NCI-H1417 treated with DMSO at 0.1 percent for 48 hours (cell line): ENCODE measurements at regions not wholly inside any gene's neighbourhood (a gene's known extent, or its start where the extent isn't known, plus 50 kb on each side); places are given as distances from the start of the nearest gene placed in this dataset.
"Not testable (repeated sequence)": the region's sequence is repeated elsewhere in the genome, so short reads cannot be mapped to it uniquely, and the experiment has no call there.

Experiments
- DNase-seq: peaks from one replicate; lab custom pipeline; 2025; lab: John Stamatoyannopoulos, UW

DNA sequence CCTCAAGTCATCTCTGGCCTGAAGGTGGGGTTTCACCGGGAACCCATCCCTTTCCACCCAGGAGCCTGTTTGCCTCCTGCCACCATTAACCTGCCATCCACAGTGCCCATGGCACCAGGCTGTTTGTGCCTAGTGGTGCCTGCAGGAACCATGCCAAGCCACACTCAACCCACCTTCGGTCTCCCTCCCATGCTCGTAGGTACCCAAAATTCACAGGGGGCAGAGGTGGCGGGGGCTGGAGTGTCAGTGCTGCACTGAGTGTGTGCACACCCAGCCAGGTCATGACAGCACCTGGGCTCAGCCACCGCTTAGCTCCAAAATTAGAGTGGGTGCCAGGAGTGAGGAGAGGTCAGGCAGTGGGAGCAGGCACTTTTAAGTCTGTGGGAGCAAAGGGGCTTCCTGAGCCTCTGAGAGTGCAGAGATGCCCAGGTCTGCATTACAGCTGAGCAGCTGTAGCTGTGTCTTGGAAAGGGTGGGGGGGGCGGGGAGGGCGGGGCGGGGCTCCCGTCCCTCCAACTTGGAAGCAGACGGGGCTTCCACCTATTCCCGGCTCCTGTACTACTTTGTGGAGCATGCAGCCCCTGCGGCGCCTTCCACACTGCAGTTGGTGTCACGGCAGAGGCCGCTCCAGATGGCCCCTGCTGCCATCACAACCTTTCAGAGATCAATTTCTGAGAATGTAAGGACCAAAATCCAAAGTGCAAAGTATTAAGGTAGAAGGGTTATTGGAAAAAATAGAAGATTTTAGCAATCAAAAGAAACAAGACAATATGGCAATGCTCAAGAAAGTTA, 2396.8 kb upstream of the C9orf72 start:
- DNase-seq, result no peak

DNA sequence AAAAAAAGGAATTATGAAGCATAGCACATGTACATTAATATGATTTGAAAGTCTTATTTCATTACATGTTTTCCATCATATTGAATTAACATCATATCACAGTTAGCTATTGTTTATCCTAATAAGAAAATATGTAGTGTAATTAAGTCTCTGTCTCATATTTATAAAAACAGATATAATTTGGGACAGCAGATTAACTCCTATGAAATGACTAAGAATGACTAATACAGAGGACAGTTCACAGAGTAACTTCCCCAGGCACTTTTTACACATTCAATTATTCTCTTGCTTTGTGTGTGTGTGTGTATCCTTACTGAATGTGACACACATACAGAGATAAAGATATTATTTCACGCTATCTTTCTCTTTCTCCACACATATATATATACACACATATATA, 2400.9 kb upstream of the C9orf72 start:
- no peak for DNase-seq

DNA sequence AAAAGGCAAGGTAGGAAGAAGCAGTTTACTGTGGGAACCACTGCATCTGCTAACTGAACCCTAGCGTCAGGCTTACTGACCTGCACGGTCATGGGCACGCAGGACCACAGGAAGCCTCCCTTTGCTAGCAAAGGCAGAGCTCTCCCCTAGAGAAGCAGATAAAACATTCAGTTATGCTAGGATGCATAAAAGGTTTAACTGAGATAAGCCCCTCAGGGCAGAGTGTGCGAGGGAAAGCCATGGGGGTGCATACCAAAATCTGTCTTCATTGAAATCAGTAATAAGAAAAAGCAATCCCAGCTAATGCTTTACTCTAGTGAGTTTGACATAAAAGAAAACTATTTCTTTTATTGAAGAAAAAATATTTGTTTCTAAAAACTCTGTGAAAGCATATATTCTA, 2403.7 kb upstream of the C9orf72 start:
- DNase-seq, result no peak

DNA sequence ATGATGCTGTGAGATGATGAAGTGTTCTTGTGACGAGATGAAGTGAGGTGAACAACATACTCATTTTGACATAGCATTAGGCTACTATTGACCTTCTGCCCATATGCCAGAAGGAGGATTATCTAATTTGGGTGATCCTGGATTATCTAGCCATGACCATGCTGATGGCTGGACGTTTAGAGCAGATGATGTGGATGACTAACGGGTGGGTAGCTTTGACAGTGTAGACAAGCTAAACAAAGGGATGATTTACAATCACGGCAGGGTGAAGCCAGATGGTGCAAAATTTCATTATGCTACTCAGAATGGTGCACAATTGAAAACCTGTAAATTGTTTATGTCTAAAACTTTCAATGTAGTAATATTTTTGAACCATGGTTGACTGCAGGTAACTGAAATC, 2403.4 kb upstream of the ACO1 start:
- DNase-seq, result no peak

DNA sequence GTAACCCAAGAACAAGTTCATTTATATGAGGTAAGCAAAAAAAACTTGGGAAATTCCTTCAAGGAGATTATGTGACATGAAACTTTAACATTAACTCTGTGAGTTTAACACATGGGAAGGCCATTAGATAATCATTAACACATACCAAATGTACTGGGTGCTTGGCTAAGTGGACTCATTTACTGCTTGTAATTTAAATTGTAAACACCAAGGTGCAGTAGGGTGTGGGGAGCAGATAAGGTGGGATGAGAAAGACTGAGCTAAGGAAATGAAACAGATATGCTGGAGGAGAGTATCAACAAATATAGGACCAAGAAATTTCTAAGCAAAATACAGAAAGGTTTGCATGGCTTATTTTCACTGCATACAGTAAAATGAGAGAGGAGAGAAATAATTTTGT, 2384.8 kb upstream of the ACO1 start:
- DNase-seq, result no peak

DNA sequence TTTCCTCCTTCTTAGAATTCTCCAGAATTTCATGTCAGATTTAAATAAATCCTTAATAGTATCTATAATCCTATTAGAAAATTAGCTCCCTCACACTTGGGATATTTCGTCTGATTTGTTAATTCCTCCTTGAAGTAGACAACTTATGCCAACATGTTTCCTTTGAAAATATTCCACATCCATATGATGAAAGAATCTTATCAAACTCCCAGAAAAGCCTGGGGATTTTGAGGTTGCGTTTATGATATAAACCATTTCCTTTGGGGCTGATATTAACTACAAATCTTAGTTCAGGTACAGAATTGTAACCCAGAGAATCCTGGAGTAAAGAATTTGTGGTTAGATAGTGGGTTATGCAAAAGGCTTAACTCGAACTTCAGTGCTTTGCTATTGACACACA, 2373.8 kb upstream of the ACO1 start:
- DNase-seq, result no peak

DNA sequence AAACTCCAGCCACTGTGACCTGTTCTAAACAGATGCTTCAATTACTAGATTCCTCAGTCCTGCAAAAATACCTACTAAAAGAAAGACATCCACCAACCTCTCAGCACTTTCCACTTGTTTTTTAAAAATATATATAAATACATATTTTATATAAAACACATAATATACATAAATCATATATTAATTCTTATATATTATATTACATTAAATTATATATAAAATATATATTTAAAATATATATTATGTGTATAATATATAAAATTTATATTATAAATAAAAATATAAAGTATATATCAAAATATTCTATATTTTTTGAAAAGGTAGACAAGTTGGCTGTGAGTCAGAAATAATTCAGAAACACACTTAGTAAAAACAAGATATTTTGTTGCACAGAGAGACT, 2371.8 kb upstream of the ACO1 start:
- no peak for DNase-seq

DNA sequence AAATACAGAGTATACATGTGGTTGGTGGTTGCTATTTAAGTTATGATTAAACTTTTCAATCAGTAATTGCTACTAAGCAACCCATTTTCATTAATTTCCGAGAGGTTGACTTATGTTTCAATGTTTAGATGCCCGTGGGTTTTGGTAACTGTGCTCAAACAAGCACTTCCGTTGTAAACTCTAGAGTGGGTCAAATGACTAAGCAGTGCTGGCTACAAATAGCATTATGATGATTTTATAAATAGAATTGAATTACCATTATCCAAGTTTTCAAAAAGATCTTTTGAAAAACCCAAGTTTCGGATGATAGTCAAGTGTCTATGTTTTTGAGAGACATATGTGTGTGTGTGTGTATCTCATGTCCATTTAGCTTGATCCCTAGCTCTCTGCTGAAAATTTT, 2369.4 kb upstream of the ACO1 start:
- no peak for DNase-seq

DNA sequence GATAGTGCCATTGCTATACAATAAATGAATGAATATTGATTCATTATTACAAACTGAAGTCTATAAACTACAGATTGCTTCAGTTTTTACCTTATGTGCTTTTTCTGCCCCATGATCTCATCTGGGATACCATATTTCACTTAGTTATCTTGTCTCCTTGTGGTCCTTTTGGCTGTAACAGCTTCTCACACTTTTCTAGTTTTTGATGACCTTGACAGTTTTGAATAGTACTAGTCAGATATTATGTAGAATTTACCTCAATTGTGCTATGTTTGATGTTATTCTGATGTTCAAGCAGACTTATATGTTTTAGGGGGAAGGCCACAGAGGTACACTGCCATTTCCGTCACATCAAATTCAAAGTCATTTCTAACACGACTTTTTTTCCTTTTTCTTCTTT, 2364.3 kb upstream of the ACO1 start:
- DNase-seq, result no peak

DNA sequence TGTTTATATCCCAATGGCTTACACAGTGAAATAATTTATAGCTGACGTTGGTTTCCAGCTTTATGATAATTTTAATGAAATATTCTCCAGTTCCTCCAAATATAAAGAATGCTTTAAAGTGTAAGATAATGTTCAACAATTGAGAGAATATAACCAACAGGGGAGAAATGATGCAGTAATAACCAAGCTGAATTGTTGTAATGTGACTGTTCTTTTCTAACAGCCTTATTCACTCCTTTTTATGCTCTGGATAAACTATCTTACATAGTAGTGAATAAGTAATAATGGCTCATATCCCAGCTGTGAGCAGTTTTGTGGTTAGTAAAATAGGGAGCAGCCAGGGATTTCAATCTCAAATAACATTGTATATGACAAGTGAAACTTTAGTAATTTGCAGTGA, 2348.7 kb upstream of the ACO1 start:
- DNase-seq, result no peak

DNA sequence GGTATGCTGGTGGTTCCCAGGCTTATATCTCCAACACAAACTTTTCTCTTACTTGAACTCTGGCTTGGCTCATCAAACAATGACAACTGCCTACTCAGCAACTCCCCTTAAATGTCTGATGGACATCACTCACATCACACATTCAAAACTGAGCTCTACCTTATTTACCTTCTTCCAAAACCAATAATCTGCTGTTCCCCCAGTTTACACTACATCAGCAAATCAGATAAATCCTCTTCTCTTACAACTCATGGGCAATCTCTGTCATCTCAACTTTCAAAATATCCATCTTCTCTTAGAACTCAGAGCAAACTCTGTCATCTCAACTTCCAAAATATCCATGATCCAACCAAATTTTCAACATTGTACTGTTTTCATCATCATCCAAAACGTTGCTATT, 2347.9 kb upstream of the ACO1 start:
- DNase-seq, result no peak

DNA sequence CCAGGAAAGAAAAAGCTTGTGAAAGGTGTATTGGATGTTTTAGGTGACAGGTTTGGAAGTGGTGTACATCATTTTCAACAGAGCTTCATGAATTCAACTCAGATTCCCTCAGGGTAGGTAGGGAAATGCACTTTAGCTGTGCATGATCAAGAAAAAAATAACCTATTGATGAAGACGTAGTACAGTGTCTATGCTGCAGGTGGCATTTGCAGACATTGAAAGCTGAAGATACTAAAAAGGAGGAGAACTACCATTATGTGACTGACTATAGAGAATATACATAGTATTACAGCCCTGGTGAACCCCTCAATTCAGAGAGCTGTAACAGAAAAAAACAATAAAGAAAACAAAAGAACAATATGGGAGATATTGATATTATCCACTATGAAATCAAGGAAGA, 2344.7 kb upstream of the ACO1 start:
- no peak for DNase-seq

DNA sequence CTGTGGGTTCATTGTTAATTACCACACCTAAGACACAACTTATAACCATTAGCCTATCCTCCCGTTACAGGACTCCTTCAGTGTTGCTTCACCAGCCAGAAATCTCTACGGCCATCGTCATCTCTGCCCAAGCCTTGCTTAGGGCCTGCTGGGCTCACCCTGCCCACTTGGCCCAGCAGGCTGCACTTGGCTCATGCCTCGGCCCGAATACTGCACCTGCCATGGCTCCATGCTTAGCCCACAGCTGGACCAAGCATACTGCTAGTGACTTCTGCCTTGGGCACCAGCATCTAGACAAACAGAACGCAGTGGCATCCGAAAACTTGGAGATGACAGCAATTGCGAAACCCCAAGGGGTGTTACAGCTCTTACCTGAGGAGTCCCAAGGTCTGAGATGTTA, 2336.0 kb upstream of the ACO1 start:
- no peak for DNase-seq

DNA sequence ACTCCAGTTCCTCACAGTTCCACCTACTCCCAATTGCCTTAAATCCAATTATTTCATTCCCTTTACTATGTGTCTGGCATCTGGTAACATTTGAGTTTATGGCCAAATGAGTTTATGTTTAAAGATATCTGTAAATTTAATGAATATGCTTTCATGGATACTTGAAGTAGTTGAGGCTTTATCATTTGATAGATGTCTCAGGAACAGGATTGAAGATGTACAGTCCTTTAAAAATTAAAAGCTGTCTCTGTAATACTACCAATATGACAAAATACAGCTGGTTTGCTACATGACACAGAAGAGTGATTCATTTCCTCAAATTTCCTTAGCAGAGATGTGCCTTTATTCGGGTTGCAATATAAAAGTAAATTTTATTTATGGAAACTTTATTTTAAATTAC, 2326.0 kb upstream of the ACO1 start:
- no peak for DNase-seq

DNA sequence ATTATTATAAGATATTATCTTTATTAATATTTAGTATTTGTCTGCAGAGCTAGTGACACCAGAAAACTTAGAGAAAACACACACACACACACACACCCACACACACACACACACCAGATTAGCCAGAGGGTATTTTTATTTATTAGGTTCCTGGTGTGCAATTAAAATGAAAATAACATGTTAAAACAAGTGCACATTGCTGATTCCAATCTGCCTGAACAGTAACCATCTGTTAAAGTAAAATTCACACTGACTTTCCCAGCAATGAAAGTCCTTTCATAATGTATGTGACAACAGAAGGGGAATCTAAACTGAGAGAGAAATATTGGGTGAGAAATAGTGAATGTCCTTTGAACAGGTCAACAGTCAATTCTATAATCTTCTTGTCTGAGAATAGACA, 2323.5 kb upstream of the ACO1 start:
- no peak for DNase-seq

DNA sequence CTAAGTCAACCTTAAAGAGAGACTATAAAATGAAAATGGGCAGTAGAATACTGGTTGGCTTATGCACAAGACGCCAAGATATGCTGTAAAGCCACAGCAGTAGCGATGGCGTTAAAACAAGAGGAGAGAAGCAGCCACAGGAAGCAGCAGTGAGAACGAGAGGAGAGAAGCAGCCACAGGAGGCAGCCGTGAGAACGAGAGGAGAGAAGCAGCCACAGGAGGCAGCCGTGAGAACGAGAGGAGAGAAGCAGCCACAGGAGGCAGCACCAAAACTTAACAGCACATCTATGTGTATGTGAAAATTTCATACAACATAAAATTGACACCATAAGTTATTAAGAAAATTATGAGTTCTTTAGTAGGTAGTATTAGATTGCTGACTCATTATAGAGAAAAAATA, 2318.6 kb upstream of the ACO1 start:
- DNase-seq, result no peak

DNA sequence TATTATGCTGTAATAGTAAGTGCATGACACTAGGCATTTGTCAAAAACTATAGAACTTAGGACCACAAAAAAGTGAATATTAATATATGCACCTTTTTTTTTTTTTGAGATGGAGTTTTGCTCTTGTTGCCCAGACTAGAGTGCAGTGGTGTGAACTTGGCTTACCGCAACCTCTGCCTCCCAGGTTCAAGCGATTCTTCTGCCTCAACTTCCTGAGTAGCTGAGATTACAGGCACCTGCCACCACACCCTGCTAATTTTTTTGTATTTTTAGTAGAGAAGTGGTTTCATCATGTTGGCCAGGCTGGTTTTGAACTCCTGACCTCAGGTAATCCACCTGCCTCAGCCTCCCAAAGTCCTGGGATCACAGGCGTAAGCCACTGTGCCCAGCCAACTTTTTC, 2315.2 kb upstream of the ACO1 start:
- DNase-seq, result not testable (repeated sequence)

DNA sequence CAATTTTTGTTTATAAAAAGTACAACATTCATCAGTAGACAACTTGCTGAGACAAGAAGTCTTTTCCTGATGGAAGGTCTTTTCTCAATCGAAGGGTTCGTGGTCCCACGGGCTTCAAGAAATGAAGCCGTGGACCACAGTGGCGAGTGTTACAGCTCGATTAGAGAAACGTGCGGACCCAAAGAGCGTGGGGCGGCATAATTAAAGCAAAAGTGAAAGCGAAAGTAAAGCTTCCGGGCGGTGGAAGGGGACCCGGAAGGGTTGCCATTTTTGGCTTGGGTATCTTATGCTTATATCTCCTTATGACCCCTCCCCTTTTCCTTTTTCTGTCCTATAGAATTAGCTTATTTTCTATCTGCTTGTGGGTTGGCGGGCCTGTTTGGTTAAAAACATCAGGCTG, 2309.4 kb upstream of the ACO1 start:
- DNase-seq, result no peak

DNA sequence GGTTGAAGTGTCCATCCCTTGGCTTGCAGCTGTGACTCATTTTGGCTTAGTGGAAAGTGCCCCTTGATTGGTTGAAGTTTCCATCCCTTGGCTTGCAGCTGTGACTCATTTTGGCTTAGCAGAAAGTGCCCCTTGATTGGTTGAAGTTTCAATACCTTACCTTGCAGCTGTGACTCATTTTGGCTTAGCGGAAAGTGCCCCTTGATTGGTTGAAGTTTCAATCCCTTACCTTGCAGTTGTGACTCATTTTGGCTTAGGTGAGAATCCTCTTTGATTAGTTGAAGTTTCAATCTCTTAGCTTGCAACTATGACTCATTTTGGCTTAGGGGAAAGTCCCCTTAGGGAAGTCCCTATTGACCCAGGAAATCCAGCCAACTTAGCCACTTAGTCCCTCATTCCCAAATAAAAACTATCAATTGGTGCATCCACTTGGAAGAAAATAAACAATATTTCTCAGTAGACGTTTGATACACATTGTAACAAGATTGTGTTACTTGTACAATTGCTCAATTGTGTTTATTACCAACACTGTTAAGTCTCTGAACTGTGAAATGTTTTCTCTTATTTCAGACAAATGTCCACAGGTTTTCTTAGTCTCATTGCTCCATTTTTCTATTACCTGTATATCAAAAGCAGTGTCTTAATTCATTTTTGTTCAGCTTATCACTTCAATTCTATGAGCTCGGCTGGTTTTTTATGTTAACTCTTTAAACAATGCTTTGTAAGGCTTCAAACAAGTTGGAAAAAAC, 2308.8 kb upstream of the ACO1 start:
- no peak for DNase-seq

DNA sequence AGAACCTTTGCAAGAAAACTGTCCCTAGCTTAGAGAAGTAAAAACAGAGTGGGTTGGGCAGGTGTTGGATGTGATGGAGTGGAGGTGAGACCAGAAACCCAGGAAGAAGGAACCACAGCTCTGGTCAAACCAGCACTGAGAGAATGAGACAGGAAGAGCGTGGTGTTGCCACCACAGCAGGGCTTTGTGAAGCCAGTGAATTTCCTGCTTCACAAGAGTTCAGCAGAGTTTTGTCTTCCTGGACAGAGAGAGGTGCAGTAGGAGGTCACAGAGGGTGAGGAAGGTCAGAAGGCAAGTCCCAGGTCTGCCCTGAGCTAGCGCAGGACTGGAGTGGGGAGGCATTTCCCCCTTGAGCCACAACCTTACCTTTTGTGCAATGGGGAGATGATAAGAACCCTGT, 2306.2 kb upstream of the ACO1 start:
- DNase-seq, result no peak

DNA sequence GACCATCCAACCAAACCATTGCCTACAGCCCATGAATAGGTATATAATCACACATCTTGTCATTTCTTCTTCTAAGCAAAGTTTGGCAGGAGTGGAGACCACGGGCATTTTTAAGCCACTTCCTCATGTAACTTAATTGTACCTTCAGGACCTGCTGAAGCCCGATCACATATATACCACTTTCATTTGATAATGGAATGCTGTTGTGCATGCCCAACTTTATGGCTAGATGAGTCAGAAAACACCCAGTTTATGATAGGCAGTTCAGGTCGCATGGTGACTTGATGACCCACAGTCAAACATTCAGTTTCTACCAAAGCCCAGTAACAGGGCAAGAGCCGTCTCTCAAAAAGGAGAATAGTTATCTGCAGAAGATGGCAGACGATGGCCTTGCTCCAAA, 2295.0 kb upstream of the ACO1 start:
- DNase-seq, result no peak

DNA sequence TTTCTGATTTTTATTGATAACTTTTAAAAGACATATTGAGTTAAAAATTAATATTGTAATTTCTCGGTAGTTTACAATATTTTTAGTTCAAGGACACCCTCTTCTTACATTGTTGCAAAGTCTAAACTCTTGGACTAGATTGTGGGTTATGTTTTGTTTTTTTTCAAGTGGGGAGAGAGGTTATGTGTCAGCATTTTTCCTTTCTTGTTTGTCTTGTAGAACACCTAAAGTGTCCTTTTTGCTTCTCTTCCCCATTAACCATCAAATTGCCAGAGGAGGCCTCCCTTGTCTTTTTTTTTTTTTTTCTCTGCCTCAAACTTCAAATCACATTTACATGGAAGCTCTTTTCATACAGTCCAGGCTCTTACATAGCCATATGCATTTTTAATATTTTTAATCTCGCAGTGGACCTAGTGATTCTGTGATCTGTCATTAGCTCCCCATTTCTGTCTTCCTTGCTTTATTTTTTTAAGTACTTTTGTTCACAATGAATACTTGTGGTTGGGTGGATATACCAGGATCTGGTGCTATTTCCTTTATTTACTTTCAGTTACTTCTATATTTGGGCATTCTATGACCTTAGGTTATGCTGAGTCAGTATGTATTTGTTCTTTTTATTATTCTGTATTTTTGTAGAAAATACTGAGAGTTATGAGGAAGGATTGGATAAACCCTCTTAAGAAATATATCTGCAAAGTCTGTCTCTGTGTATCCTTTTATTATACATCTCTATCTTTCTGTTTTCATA, 2280.6 kb upstream of the ACO1 start:
- DNase-seq, result no peak

DNA sequence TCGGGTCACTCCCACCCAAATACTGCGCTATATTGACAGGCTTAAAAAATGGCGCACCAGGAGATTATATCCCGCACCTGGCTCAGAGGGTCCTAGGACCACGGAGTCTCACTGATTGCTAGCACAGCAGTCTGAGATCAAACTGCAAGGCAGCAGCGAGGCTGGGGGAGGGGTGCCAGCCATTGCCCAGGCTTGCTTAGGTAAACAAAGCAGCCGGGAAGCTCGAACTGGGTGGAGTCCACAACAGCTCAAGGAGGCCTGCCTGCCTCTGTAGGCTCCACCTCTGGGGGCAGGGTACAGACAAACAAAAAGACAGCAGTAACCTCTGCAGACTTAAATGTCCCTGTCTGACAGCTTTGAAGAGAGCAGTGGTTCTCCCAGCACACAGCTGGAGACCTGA, 2277.3 kb upstream of the ACO1 start:
- not testable (repeated sequence) for DNase-seq
